ENCODE measurements at regions not wholly inside any gene's neighbourhood (a gene's known extent, or its start where the extent isn't known, plus 50 kb on each side); places are given as distances from the start of the nearest gene placed in this dataset.

DNA sequence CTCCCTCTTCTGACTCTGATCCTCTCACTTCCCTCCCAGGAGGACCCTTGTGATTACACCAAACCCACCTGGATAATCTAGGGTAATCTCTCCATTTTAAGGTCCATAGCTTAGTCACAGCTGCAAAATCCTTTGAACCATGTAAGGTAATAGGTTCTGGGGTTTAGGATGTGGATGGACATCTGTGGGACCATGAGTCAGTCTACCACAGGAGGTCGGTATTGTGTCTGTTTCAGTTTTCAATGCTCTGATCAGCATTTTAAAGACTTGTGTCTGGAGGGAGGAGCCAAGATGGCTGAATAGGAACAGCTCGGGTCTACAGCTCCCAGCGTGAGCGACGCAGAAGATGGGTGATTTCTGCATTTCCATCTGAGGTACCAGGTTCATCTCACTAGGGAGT, 112.6 kb downstream of the CAVIN4 start:
- Histone ChIP-seq H3K9me3 (no peaks in the 10 kb centered on the region), H3K4me3 (no peak overlapping the region), H3K27ac (no peak overlapping the region), H3K4me1 (no peaks in the 10 kb centered on the region), H3K36me3 (no peaks in the 10 kb centered on the region), H3K27me3 (no peaks in the 10 kb centered on the region)
- intact Hi-C loops (cut with DNase I; ENCODE audit: low total_unique reads) = no loop called here
- no peak for DNase-seq
- TF ChIP-seq CTCF (IDR thresholded peaks at IDR 0.05) = no peak

DNA sequence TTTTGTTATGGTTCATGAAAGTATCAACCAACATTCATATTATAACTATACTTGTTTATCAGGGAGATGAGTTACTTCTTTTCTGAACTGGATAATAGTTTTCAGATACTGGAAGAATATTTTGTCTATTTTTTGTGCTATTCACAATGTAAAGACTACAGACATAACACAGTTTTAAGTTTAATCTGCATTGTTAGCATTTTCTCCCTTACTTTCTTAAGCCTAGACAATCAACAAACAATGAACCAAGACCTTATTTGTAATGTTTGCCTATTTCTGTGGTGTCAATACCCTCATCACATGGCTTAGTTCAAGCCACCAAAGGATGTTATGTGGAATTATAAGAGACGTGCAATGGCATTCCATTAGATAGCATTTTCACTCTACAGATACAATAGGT, 119.5 kb downstream of the CAVIN4 start:
- no peak overlapping the region for H3K27ac ChIP-seq

GRCh38 chr9:100698945-100699344, 121.1 kb downstream of the CAVIN4 start:
- Histone ChIP-seq H3K9me3 (no peaks in the 10 kb centered on the region), H3K27me3 (no peaks in the 10 kb centered on the region), H3K4me3 (no peak overlapping the region), H3K27ac (no peak overlapping the region), H3K36me3 (no peaks in the 10 kb centered on the region), H3K4me1 (no peaks in the 10 kb centered on the region)
- DNase-seq = no peak
- intact Hi-C loops (cut with DNase I; ENCODE audit: low total_unique reads) = no loop called here
- no peak for TF ChIP-seq CTCF (IDR thresholded peaks at IDR 0.05)

More for the DNA sequence above, 119.5 kb downstream of the CAVIN4 start:
- no peak overlapping the region for H3K4me3 ChIP-seq
- intact Hi-C loops (cut with DNase I; ENCODE audit: low total_unique reads) = no loop called here
- H3K36me3 ChIP-seq = no peaks in the 10 kb centered on the region
- no peak for TF ChIP-seq CTCF (IDR thresholded peaks at IDR 0.05)
- H3K4me1 ChIP-seq = no peaks in the 10 kb centered on the region
- H3K9me3 ChIP-seq = no peaks in the 10 kb centered on the region
- DNase-seq = no peak
- no peaks in the 10 kb centered on the region for H3K27me3 ChIP-seq

DNA sequence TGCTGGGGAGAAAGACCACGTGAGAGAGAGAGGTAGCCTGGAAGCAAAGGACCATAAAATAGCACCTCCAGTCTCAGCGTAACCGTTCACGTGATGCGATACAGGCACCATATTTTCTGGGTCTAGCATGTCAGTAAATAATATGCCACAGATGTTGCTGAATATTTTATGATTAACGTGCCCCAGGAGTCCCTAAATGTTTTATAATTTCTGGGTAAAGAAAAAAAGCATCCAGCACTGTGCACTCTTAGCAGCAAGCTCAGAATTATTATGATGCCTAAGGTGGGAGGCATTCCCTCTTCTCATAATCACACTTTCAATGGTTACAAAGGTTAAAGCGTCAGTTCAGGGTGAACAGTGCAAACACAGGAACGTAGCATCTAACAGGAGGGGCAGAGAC, 121.8 kb downstream of the CAVIN4 start:
- H3K9me3 ChIP-seq = no peaks in the 10 kb centered on the region
- H3K27ac ChIP-seq = no peak overlapping the region
- H3K4me1 ChIP-seq = no peaks in the 10 kb centered on the region
- no peak for TF ChIP-seq CTCF (IDR thresholded peaks at IDR 0.05)
- DNase-seq = no peak
- intact Hi-C loops (cut with DNase I; ENCODE audit: low total_unique reads) = no loop called here
- H3K36me3 ChIP-seq = no peaks in the 10 kb centered on the region
- H3K4me3 ChIP-seq = no peak overlapping the region
- no peaks in the 10 kb centered on the region for H3K27me3 ChIP-seq

DNA sequence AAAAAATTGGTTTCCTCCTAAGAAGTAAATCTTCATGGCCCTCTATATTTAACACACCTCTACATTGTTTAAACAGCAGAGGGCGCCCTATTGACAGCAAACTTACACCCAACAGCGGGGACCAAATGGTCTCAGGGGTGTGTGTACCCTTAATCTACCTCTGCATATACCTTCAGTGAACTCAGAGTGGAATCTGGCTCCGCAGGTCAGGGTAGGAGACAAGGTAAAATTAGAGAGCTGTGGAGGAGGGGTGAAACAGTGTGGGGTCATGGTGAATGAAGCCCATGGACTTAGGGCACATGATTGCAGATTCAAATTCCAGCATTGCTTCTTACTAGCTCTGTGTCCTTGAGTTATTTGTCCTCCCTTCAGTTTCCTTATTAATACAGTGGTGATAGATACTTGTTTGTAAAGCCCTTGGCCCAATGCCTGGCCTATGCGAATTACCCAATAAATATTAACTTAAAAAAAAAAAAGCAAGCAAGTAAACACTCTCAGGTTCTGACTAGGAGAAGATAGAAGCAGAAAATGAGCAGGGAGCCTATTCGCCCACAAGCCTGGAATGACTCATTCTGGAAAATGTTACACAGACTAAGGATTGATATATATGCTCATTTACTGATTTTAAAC, 122.9 kb downstream of the CAVIN4 start:
- Histone ChIP-seq H3K36me3 (no peaks in the 10 kb centered on the region), H3K27me3 (no peaks in the 10 kb centered on the region), H3K4me1 (no peaks in the 10 kb centered on the region), H3K9me3 (no peaks in the 10 kb centered on the region), H3K27ac (no peak overlapping the region), H3K4me3 (no peak overlapping the region)
- TF ChIP-seq CTCF (IDR thresholded peaks at IDR 0.05) = no peak
- intact Hi-C loops (cut with DNase I; ENCODE audit: low total_unique reads) = no loop called here
- no peak for DNase-seq

Data from tibial artery (tissue), 4 donors.